Karpas-422 (cell line): ENCODE measurements at regions not wholly inside any gene's neighbourhood (a gene's known extent, or its start where the extent isn't known, plus 50 kb on each side); places are given as distances from the start of the nearest gene placed in this dataset.

Experiments
- DNase-seq: peaks from one replicate; pipeline ENCODE4 v3.0.0-alpha.2; 2015
- H2AFZ ChIP-seq: fragments of 200-600 bp; sonication (generic); 2 replicates; pipeline ENCODE4 v1.6.1; 2014; ENCODE audit warnings: antibody characterized with exemption, low read length, mixed read lengths
- H3K27ac ChIP-seq: fragments of 200-600 bp; sonication (generic); 2 replicates; pipeline ENCODE4 v1.5.1; 2014; ENCODE audit warnings: mild to moderate bottlenecking, low read length, moderate library complexity
- H3K27me3 ChIP-seq: fragments of 200-600 bp; sonication (generic); 2 replicates; pipeline ENCODE4 v1.6.1; 2014; ENCODE audit warnings: low read length, mixed read lengths
- H3K36me3 ChIP-seq: fragments of 200-600 bp; sonication (generic); 2 replicates; pipeline ENCODE4 v1.6.1; 2014; ENCODE audit warnings: low read length, mixed read lengths; ENCODE audit not compliant: insufficient read depth
- H3K4me1 ChIP-seq: fragments of 200-600 bp; sonication (generic); 2 replicates; pipeline ENCODE4 v1.6.1; 2014; ENCODE audit warnings: mild to moderate bottlenecking, low read length, mixed read lengths
- H3K4me2 ChIP-seq: fragments of 200-600 bp; sonication (generic); 2 replicates; pipeline ENCODE4 v1.6.1; 2014; ENCODE audit warnings: low read length, low read depth, mild to moderate bottlenecking; ENCODE audit not compliant: poor library complexity, severe bottlenecking
- H3K4me3 ChIP-seq: fragments of 200-600 bp; sonication (generic); 2 replicates; pipeline ENCODE4 v1.5.1; 2014; ENCODE audit warnings: mild to moderate bottlenecking, antibody characterized with exemption, low read length, mixed read lengths
- H3K79me2 ChIP-seq: fragments of 200-600 bp; sonication (generic); 2 replicates; pipeline ENCODE4 v1.6.1; 2014; ENCODE audit warnings: mild to moderate bottlenecking, low read length, mixed read lengths
- H3K9ac ChIP-seq: fragments of 200-600 bp; sonication (generic); 2 replicates; pipeline ENCODE4 v1.6.0; 2014; ENCODE audit warnings: low read length
- H3K9me2 ChIP-seq: fragments of 200-600 bp; sonication (generic), shearing (Covaris generic); replicated peaks from 2 replicates; pipeline ENCODE4 v1.6.0; 2014; ENCODE audit warnings: mild to moderate bottlenecking, low read length, moderate library complexity; ENCODE audit not compliant: insufficient read depth
- H3K9me3 ChIP-seq: fragments of 300-700, 200-600 bp; sonication (generic); 2 replicates; pipeline ENCODE4 v1.6.1; 2014; ENCODE audit warnings: low read length, mixed read lengths
- H4K20me1 ChIP-seq: fragments of 200-600 bp; sonication (generic); 2 replicates; pipeline ENCODE4 v1.6.1; 2014; ENCODE audit warnings: mild to moderate bottlenecking, antibody characterized with exemption, low read length, low read depth; ENCODE audit not compliant: insufficient read depth

GRCh38 chr5:120738568-120738967, 274.5 kb downstream of the PRR16 start:
- Histone ChIP-seq H3K9me3 (peaks cover 9% of the 10 kb centered on the region; the same call in 1 of the 2 replicates), H3K4me1 (no peaks in the 10 kb centered on the region), H4K20me1 (no peaks in the 10 kb centered on the region), H3K79me2 (no peaks in the 10 kb centered on the region), H3K36me3 (no peaks in the 10 kb centered on the region), H3K27ac (no peak overlapping the region), H3K9me2 (no peaks in the 10 kb centered on the region; the same call in 1 of the 2 replicates), H3K9ac (no peak overlapping the region), H3K27me3 (no peaks in the 10 kb centered on the region), H3K4me2 (no peak overlapping the region), H2AFZ (no peak overlapping the region), H3K4me3 (no peak overlapping the region)
- no peak for DNase-seq

- Histone ChIP-seq H3K27me3 (no peaks in the 10 kb centered on the region), H3K36me3 (no peaks in the 10 kb centered on the region), H3K9ac (no peak overlapping the region), H3K4me2 (no peak overlapping the region), H4K20me1 (no peaks in the 10 kb centered on the region), H3K4me3 (no peak overlapping the region), H3K79me2 (no peaks in the 10 kb centered on the region), H2AFZ (no peak overlapping the region), H3K9me3 (peaks cover 9% of the 10 kb centered on the region; the same call in 1 of the 2 replicates), H3K4me1 (no peaks in the 10 kb centered on the region), H3K27ac (no peak overlapping the region), H3K9me2 (no peaks in the 10 kb centered on the region; the same call in 1 of the 2 replicates)
- no peak for DNase-seq
Observed at GRCh38 chr5:120740989-120741388, 276.9 kb downstream of the PRR16 start.

GRCh38 chr5:120748474-120748873, 284.4 kb downstream of the PRR16 start:
- Histone ChIP-seq H3K36me3 (no peaks in the 10 kb centered on the region), H2AFZ (no peak overlapping the region), H3K79me2 (no peaks in the 10 kb centered on the region), H3K9ac (no peak overlapping the region), H3K4me3 (no peak overlapping the region), H3K27me3 (no peaks in the 10 kb centered on the region), H3K4me2 (no peak overlapping the region), H4K20me1 (no peaks in the 10 kb centered on the region), H3K9me2 (no peaks in the 10 kb centered on the region), H3K9me3 (peaks cover 10% of the 10 kb centered on the region; the same call in 1 of the 2 replicates), H3K27ac (no peak overlapping the region), H3K4me1 (no peaks in the 10 kb centered on the region)
- no peak for DNase-seq

GRCh38 chr5:120749737-120750136, 285.6 kb downstream of the PRR16 start:
- H3K4me3 ChIP-seq: no peak overlapping the region

GRCh38 chr5:120759587-120759986, 295.5 kb downstream of the PRR16 start:
- Histone ChIP-seq H3K79me2 (no peaks in the 10 kb centered on the region), H4K20me1 (no peaks in the 10 kb centered on the region), H3K4me3 (no peak overlapping the region), H3K9me2 (no peaks in the 10 kb centered on the region), H3K27me3 (no peaks in the 10 kb centered on the region), H2AFZ (no peak overlapping the region), H3K36me3 (no peaks in the 10 kb centered on the region), H3K9me3 (peaks cover 13% of the 10 kb centered on the region), H3K9ac (no peak overlapping the region), H3K4me2 (no peak overlapping the region), H3K4me1 (no peaks in the 10 kb centered on the region), H3K27ac (no peak overlapping the region)
- no peak for DNase-seq

More at GRCh38 chr5:120749737-120750136, 285.6 kb downstream of the PRR16 start:
- Histone ChIP-seq H3K27ac (no peak overlapping the region), H3K9me2 (no peaks in the 10 kb centered on the region), H4K20me1 (no peaks in the 10 kb centered on the region), H3K36me3 (no peaks in the 10 kb centered on the region), H3K27me3 (no peaks in the 10 kb centered on the region), H2AFZ (no peak overlapping the region), H3K4me1 (no peaks in the 10 kb centered on the region), H3K9me3 (peaks cover 10% of the 10 kb centered on the region; the same call in 1 of the 2 replicates), H3K9ac (no peak overlapping the region), H3K79me2 (no peaks in the 10 kb centered on the region), H3K4me2 (no peak overlapping the region)
- DNase-seq: no peak

GRCh38 chr5:120761986-120762385, 297.9 kb downstream of the PRR16 start:
- Histone ChIP-seq H3K4me1 (no peaks in the 10 kb centered on the region), H4K20me1 (no peaks in the 10 kb centered on the region)
- no peak for DNase-seq

GRCh38 chr5:120765189-120765588, 301.1 kb downstream of the PRR16 start:
- Histone ChIP-seq H3K79me2 (no peaks in the 10 kb centered on the region), H3K9me2 (no peaks in the 10 kb centered on the region), H3K27ac (no peak overlapping the region), H3K4me1 (no peaks in the 10 kb centered on the region), H3K9ac (no peak overlapping the region), H4K20me1 (no peaks in the 10 kb centered on the region), H3K4me3 (no peak overlapping the region), H3K36me3 (no peaks in the 10 kb centered on the region), H3K27me3 (no peaks in the 10 kb centered on the region), H3K9me3 (peaks cover 30% of the 10 kb centered on the region), H3K4me2 (no peak overlapping the region), H2AFZ (no peak overlapping the region)
- no peak for DNase-seq

More at GRCh38 chr5:120761986-120762385, 297.9 kb downstream of the PRR16 start:
- H3K9ac ChIP-seq: no peak overlapping the region
- no peak overlapping the region for H3K27ac ChIP-seq
- H3K9me3 ChIP-seq: peaks cover 20% of the 10 kb centered on the region; the same call in 1 of the 2 replicates
- no peaks in the 10 kb centered on the region for H3K79me2 ChIP-seq
- H3K27me3 ChIP-seq: no peaks in the 10 kb centered on the region
- no peak overlapping the region for H2AFZ ChIP-seq
- H3K4me3 ChIP-seq: no peak overlapping the region
- no peak overlapping the region for H3K4me2 ChIP-seq
- no peaks in the 10 kb centered on the region for H3K9me2 ChIP-seq
- no peaks in the 10 kb centered on the region for H3K36me3 ChIP-seq

- H2AFZ ChIP-seq: no peak overlapping the region
Observed at GRCh38 chr5:120767178-120767820, 303.2 kb downstream of the PRR16 start.

More at GRCh38 chr5:120767178-120767820, 303.2 kb downstream of the PRR16 start:
- Histone ChIP-seq H4K20me1 (no peaks in the 10 kb centered on the region), H3K27me3 (no peaks in the 10 kb centered on the region), H3K9me2 (no peaks in the 10 kb centered on the region), H3K9me3 (peaks cover 30% of the 10 kb centered on the region), H3K4me2 (no peak overlapping the region), H3K79me2 (no peaks in the 10 kb centered on the region), H3K27ac (no peak overlapping the region), H3K4me3 (no peak overlapping the region), H3K4me1 (no peaks in the 10 kb centered on the region), H3K36me3 (no peaks in the 10 kb centered on the region), H3K9ac (no peak overlapping the region)
- DNase-seq: no peak
